ENCODE measurements at regions not wholly inside any gene's neighbourhood (a gene's known extent, or its start where the extent isn't known, plus 50 kb on each side); places are given as distances from the start of the nearest gene placed in this dataset.

- TF ChIP-seq CTCF (IDR thresholded peaks at IDR 0.05) (no peak), POLR2AphosphoS5 (IDR thresholded peaks at IDR 0.05; ENCODE audit: low read depth, low read length) (no peak), SIN3A (IDR thresholded peaks at IDR 0.05; ENCODE audit: borderline replicate concordance, insufficient read depth, low read depth, low read length) (no peak), REST (IDR thresholded peaks at IDR 0.05; ENCODE audit: insufficient read depth in 1 of 2, low read depth in 2 of 2, low read length in 1 of 2) (no peak)
Observed at GRCh38 chr14:26913786-26914185, 316.0 kb upstream of the NOVA1 start.
